ENCODE measurements at regions not wholly inside any gene's neighbourhood (a gene's known extent, or its start where the extent isn't known, plus 50 kb on each side); places are given as distances from the start of the nearest gene placed in this dataset.

DNA sequence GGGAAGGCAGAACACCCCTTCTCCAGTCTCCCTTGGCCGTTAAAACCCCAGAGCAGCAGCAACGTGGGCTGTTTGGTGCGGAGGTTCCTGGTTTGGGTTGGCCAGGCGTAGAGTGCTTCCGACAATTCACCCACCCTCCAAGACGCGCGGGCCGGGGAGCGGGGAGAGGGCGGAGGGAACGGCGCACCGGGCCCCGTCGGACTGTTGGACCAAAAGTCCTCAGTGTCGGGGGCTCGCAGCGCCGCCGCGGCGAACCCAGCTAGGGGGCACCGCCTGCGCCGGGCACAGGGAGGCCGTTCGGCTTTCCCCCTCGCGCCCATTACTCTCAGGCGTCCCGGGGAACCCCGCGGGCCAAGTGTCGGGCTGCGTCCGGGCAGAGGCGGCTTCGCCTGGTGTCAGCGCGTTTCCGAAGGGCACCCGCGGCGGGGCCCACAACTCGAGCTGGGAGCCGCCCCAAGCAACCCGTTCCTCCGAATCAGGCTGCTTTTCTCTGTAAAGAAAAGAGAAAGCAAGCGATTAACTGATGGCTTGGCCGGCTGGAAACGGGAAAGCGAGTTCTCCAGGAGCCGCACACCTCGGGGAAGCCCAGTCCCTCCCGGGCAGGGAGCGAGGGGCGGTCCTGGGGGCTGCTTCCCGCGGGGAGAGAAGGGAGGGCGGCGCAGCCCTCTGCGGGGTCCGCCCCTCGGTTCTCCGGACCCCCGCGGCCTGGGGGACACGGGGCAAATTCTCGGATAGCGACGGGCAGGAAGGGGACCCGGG lies 145.5 kb downstream of the ERCC6L2 start:
- peak; percentile 31 for DNase-seq (ENCODE audit: low read depth)
- TF ChIP-seq, protein P1, sequence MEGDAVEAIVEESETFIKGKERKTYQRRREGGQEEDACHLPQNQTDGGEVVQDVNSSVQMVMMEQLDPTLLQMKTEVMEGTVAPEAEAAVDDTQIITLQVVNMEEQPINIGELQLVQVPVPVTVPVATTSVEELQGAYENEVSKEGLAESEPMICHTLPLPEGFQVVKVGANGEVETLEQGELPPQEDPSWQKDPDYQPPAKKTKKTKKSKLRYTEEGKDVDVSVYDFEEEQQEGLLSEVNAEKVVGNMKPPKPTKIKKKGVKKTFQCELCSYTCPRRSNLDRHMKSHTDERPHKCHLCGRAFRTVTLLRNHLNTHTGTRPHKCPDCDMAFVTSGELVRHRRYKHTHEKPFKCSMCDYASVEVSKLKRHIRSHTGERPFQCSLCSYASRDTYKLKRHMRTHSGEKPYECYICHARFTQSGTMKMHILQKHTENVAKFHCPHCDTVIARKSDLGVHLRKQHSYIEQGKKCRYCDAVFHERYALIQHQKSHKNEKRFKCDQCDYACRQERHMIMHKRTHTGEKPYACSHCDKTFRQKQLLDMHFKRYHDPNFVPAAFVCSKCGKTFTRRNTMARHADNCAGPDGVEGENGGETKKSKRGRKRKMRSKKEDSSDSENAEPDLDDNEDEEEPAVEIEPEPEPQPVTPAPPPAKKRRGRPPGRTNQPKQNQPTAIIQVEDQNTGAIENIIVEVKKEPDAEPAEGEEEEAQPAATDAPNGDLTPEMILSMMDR (conservative IDR thresholded peaks at IDR 0.05; ENCODE audit: low read depth, low read length) = no peak
- peak overlapping the region; percentile 56 for H3K4me3 ChIP-seq (ENCODE audit: low read depth, low read length)

DNA sequence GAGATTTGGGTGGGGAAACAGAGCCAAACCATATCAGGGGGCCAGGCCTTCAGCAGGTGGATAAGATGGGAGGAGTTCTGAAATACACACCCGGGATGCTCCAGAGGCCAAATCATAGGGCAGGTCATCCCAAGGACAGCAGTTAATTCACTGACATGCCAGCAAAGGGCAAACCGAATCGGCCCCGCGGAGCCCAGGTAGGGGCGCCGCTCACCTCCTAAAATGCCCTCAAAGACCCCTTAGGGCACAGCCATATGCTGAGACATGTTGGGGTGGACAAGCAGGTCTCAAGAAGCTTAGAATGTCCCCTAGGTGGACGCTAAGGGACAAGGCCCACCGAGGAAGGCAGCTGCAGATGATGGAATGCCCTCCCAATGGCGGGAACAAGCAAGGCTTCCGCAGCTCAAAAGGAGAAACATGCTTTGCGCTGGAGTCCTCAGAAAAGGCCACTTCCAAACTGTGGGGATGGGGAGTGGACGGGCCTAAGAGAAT lies 144.9 kb downstream of the ERCC6L2 start:
- H3K4me3 ChIP-seq (ENCODE audit: low read depth, low read length) = peak overlapping the region; percentile 56
- DNase-seq (ENCODE audit: low read depth) = no peak
- TF ChIP-seq, protein P1 (conservative IDR thresholded peaks at IDR 0.05; ENCODE audit: low read depth, low read length) = no peak

All from choroid plexus epithelial cell (primary cell).